Astrocyte of the cerebellum (primary cell): ENCODE measurements at regions not wholly inside any gene's neighbourhood (a gene's known extent, or its start where the extent isn't known, plus 50 kb on each side); places are given as distances from the start of the nearest gene placed in this dataset.

Experiments
- DNase-seq: peaks from one replicate; pipeline ENCODE4 v3.0.0-alpha.2; 2011; ENCODE audit warnings: low read depth
- H3K4me3 ChIP-seq: 2 replicates; pipeline ENCODE4 v1.5.1; 2011; ENCODE audit warnings: mild to moderate bottlenecking, low read depth, low read length, moderate library complexity
- CTCF ChIP-seq: IDR thresholded peaks from 2 replicates; pipeline ENCODE4 v1.5.1; 2012; ENCODE audit warnings: low read length, low read depth, moderate library complexity, mild to moderate bottlenecking; ENCODE audit errors: missing control alignments
- in situ Hi-C: cut with HindIII; loops from 2 replicates; pipeline ENCODE4 v1.10.0; 2017; ENCODE audit warnings: low sequenced_read_pairs

GRCh38 chr5:90170261-90170660, 239.3 kb downstream of the CETN3 start:
- no peak for DNase-seq
- no peak for TF ChIP-seq CTCF
- in situ Hi-C loops: no loop called here
- H3K4me3 ChIP-seq: no peak overlapping the region

- no peak for DNase-seq
- no peak for TF ChIP-seq CTCF
- H3K4me3 ChIP-seq: no peak overlapping the region
- in situ Hi-C loops: no loop called here
These were observed 240.5 kb downstream of the CETN3 start for GRCh38 chr5:90169078-90169477.

GRCh38 chr5:90168399-90168798, 241.2 kb downstream of the CETN3 start:
- no peak overlapping the region for H3K4me3 ChIP-seq
- DNase-seq: no peak
- in situ Hi-C loops: no loop called here
- no peak for TF ChIP-seq CTCF

GRCh38 chr5:90166816-90167215, 242.7 kb downstream of the CETN3 start:
- H3K4me3 ChIP-seq: no peak overlapping the region
- in situ Hi-C loops: no loop called here
- DNase-seq: no peak
- TF ChIP-seq CTCF: no peak

GRCh38 chr5:90162324-90162723, 247.2 kb downstream of the CETN3 start:
- in situ Hi-C loops: no loop called here
- DNase-seq: no peak
- H3K4me3 ChIP-seq: no peak overlapping the region
- TF ChIP-seq CTCF: no peak

- in situ Hi-C loops: no loop called here
- no peak for DNase-seq
- peak; percentile 22 for TF ChIP-seq CTCF
These were observed 248.1 kb downstream of the CETN3 start for GRCh38 chr5:90161414-90161813.

GRCh38 chr5:90158131-90158530, 251.4 kb downstream of the CETN3 start:
- TF ChIP-seq CTCF: no peak
- no peak overlapping the region for H3K4me3 ChIP-seq
- no peak for DNase-seq
- in situ Hi-C loops: no loop called here

More at GRCh38 chr5:90161414-90161813, 248.1 kb downstream of the CETN3 start:
- H3K4me3 ChIP-seq: no peak overlapping the region
